ENCODE measurements at regions not wholly inside any gene's neighbourhood (a gene's known extent, or its start where the extent isn't known, plus 50 kb on each side); places are given as distances from the start of the nearest gene placed in this dataset.

- Histone ChIP-seq H3K9me2 (replicated peaks; ENCODE audit: control insufficient read depth, low read length) (no peaks in the 10 kb centered on the region), H3K36me3 (ENCODE audit: control insufficient read depth, low read length) (no peaks in the 10 kb centered on the region), H3K27ac (ENCODE audit: low read depth, low read length) (no peak overlapping the region), H3F3A (ENCODE audit: control insufficient read depth, insufficient read depth) (no peaks in the 10 kb centered on the region), H3K4me2 (ENCODE audit: low read length) (no peak overlapping the region), H3K9me3 (ENCODE audit: control insufficient read depth, insufficient read depth, low read length) (peaks cover 12% of the 10 kb centered on the region; the same call in 1 of the 2 replicates), H3K4me1 (ENCODE audit: control insufficient read depth, low read length) (no peaks in the 10 kb centered on the region), H3K4me3 (ENCODE audit: low read length) (no peak overlapping the region), H3K27me3 (ENCODE audit: control insufficient read depth, low read length) (peaks cover 6% of the 10 kb centered on the region), H4K20me1 (ENCODE audit: control insufficient read depth, insufficient read depth, low read depth, low read length) (no peaks in the 10 kb centered on the region), H3K79me2 (ENCODE audit: control insufficient read depth, low read length) (no peaks in the 10 kb centered on the region)
- no peak for TF ChIP-seq CTCF (IDR thresholded peaks at IDR 0.05; ENCODE audit: low read depth, low read length, poor library complexity, severe bottlenecking)
- TF ChIP-seq EZH2phosphoT487 (IDR thresholded peaks at IDR 0.05; ENCODE audit: borderline replicate concordance, low read length): no peak
These were observed 52.9 kb upstream of the RNU6-1 start for GRCh38 chr15:67892559-67893377.

GRCh38 chr15:67895237-67895636, 55.4 kb upstream of the RNU6-1 start:
- TF ChIP-seq EZH2phosphoT487 (IDR thresholded peaks at IDR 0.05; ENCODE audit: borderline replicate concordance, low read length) (no peak), CTCF (IDR thresholded peaks at IDR 0.05; ENCODE audit: low read depth, low read length, poor library complexity, severe bottlenecking) (no peak)
- H3K27ac ChIP-seq (ENCODE audit: low read depth, low read length): no peak overlapping the region
- no peaks in the 10 kb centered on the region for H3K9me2 ChIP-seq (replicated peaks; ENCODE audit: control insufficient read depth, low read length)
- H3F3A ChIP-seq (ENCODE audit: control insufficient read depth, insufficient read depth): no peaks in the 10 kb centered on the region
- H3K9me3 ChIP-seq (ENCODE audit: control insufficient read depth, insufficient read depth, low read length): peaks cover 12% of the 10 kb centered on the region; the same call in 1 of the 2 replicates
- H3K4me2 ChIP-seq (ENCODE audit: low read length): no peak overlapping the region
- peaks cover 2% of the 10 kb centered on the region; the same call in 1 of the 2 replicates for H3K27me3 ChIP-seq (ENCODE audit: control insufficient read depth, low read length)
- H3K4me1 ChIP-seq (ENCODE audit: control insufficient read depth, low read length): no peaks in the 10 kb centered on the region
- H3K4me3 ChIP-seq (ENCODE audit: low read length): no peak overlapping the region
- H4K20me1 ChIP-seq (ENCODE audit: control insufficient read depth, insufficient read depth, low read depth, low read length): no peaks in the 10 kb centered on the region
- no peaks in the 10 kb centered on the region for H3K79me2 ChIP-seq (ENCODE audit: control insufficient read depth, low read length)
- no peaks in the 10 kb centered on the region for H3K36me3 ChIP-seq (ENCODE audit: control insufficient read depth, low read length)

- Histone ChIP-seq H3K79me2 (ENCODE audit: control insufficient read depth, low read length) (no peaks in the 10 kb centered on the region), H3K4me1 (ENCODE audit: control insufficient read depth, low read length) (no peaks in the 10 kb centered on the region), H3K9me2 (replicated peaks; ENCODE audit: control insufficient read depth, low read length) (no peaks in the 10 kb centered on the region), H3K27me3 (ENCODE audit: control insufficient read depth, low read length) (peaks cover 11% of the 10 kb centered on the region), H3K27ac (ENCODE audit: low read depth, low read length) (no peak overlapping the region), H3K36me3 (ENCODE audit: control insufficient read depth, low read length) (no peaks in the 10 kb centered on the region), H3F3A (ENCODE audit: control insufficient read depth, insufficient read depth) (no peaks in the 10 kb centered on the region), H3K4me3 (ENCODE audit: low read length) (no peak overlapping the region), H4K20me1 (ENCODE audit: control insufficient read depth, insufficient read depth, low read depth, low read length) (no peaks in the 10 kb centered on the region), H3K9me3 (ENCODE audit: control insufficient read depth, insufficient read depth, low read length) (peaks cover 12% of the 10 kb centered on the region; the same call in 1 of the 2 replicates), H3K4me2 (ENCODE audit: low read length) (no peak overlapping the region)
- TF ChIP-seq EZH2phosphoT487 (IDR thresholded peaks at IDR 0.05; ENCODE audit: borderline replicate concordance, low read length): no peak
- no peak for TF ChIP-seq CTCF (IDR thresholded peaks at IDR 0.05; ENCODE audit: low read depth, low read length, poor library complexity, severe bottlenecking)
These were observed 57.9 kb upstream of the RNU6-1 start for GRCh38 chr15:67897646-67898339.
